ENCODE measurements at regions not wholly inside any gene's neighbourhood (a gene's known extent, or its start where the extent isn't known, plus 50 kb on each side); places are given as distances from the start of the nearest gene placed in this dataset.

GRCh38 chr12:33323823-33324222 is 115.8 kb downstream of the SYT10 start:
- H3K4me3 ChIP-seq: no peak overlapping the region
- no peak overlapping the region for H3K27ac ChIP-seq
- no peaks in the 10 kb centered on the region for H3K36me3 ChIP-seq
- H3K9me3 ChIP-seq (replicated peaks): no peaks in the 10 kb centered on the region; the same call in 1 of the 2 replicates
- no peaks in the 10 kb centered on the region; the same call in 1 of the 2 replicates for H3K4me1 ChIP-seq
- H3K27me3 ChIP-seq: peaks cover 5% of the 10 kb centered on the region; the same call in 1 of the 2 replicates
- no peak for DNase-seq

- peaks cover 5% of the 10 kb centered on the region; the same call in 1 of the 2 replicates for H3K27me3 ChIP-seq
- DNase-seq: peak; percentile 39 to 51
- H3K27ac ChIP-seq: no peak overlapping the region
- no peaks in the 10 kb centered on the region; the same call in 1 of the 2 replicates for H3K9me3 ChIP-seq (replicated peaks)
- H3K4me3 ChIP-seq: no peak overlapping the region
- H3K4me1 ChIP-seq: no peaks in the 10 kb centered on the region; the same call in 1 of the 2 replicates
- no peaks in the 10 kb centered on the region for H3K36me3 ChIP-seq
Measured at GRCh38 chr12:33322519-33322918, 117.1 kb downstream of the SYT10 start.

- H3K27ac ChIP-seq: no peak overlapping the region
- H3K9me3 ChIP-seq (replicated peaks): no peaks in the 10 kb centered on the region
- H3K4me1 ChIP-seq: no peaks in the 10 kb centered on the region
- no peaks in the 10 kb centered on the region for H3K36me3 ChIP-seq
- H3K4me3 ChIP-seq: no peak overlapping the region
- DNase-seq: no peak
- H3K27me3 ChIP-seq: no peaks in the 10 kb centered on the region
Measured at GRCh38 chr12:33317746-33318145, 121.9 kb downstream of the SYT10 start.

GRCh38 chr12:33314223-33314622 is 125.4 kb downstream of the SYT10 start:
- H3K36me3 ChIP-seq: no peaks in the 10 kb centered on the region
- H3K27me3 ChIP-seq: 0 out of 2 replicates have a peak, but pooled peaks cover 2% of the 10 kb centered on the region
- no peak for DNase-seq
- H3K4me3 ChIP-seq: no peak overlapping the region
- no peaks in the 10 kb centered on the region for H3K4me1 ChIP-seq
- no peaks in the 10 kb centered on the region for H3K9me3 ChIP-seq (replicated peaks)
- no peak overlapping the region for H3K27ac ChIP-seq

GRCh38 chr12:33313476-33313875 is 126.1 kb downstream of the SYT10 start:
- no peaks in the 10 kb centered on the region for H3K9me3 ChIP-seq (replicated peaks)
- no peak overlapping the region for H3K27ac ChIP-seq
- H3K36me3 ChIP-seq: no peaks in the 10 kb centered on the region
- DNase-seq: no peak
- H3K4me1 ChIP-seq: no peaks in the 10 kb centered on the region
- H3K4me3 ChIP-seq: no peak overlapping the region
- 0 out of 2 replicates have a peak, but pooled peaks cover 5% of the 10 kb centered on the region for H3K27me3 ChIP-seq

GRCh38 chr12:33310471-33310870 is 129.1 kb downstream of the SYT10 start:
- H3K4me3 ChIP-seq: no peak overlapping the region
- no peak overlapping the region for H3K27ac ChIP-seq
- H3K4me1 ChIP-seq: no peaks in the 10 kb centered on the region; the same call in 1 of the 2 replicates
- H3K9me3 ChIP-seq (replicated peaks): no peaks in the 10 kb centered on the region
- no peaks in the 10 kb centered on the region for H3K36me3 ChIP-seq
- no peak for DNase-seq
- H3K27me3 ChIP-seq: 0 out of 2 replicates have a peak, but pooled peaks cover 5% of the 10 kb centered on the region

- no peak for DNase-seq
- Histone ChIP-seq H3K27ac (no peak overlapping the region), H3K4me1 (no peaks in the 10 kb centered on the region; the same call in 1 of the 2 replicates), H3K36me3 (no peaks in the 10 kb centered on the region), H3K4me3 (no peak overlapping the region), H3K27me3 (0 out of 2 replicates have a peak, but pooled peaks cover 3% of the 10 kb centered on the region), H3K9me3 (replicated peaks) (no peaks in the 10 kb centered on the region)
Measured at GRCh38 chr12:33304176-33304575, 135.4 kb downstream of the SYT10 start.

GRCh38 chr12:33296529-33296928 is 143.1 kb downstream of the SYT10 start:
- DNase-seq: no peak

GRCh38 chr12:33290703-33291102 is 148.9 kb downstream of the SYT10 start:
- H3K4me1 ChIP-seq: no peaks in the 10 kb centered on the region
- no peak overlapping the region for H3K27ac ChIP-seq
- no peak overlapping the region for H3K4me3 ChIP-seq
- no peaks in the 10 kb centered on the region for H3K36me3 ChIP-seq
- H3K27me3 ChIP-seq: no peaks in the 10 kb centered on the region
- DNase-seq: no peak
- H3K9me3 ChIP-seq (replicated peaks): no peaks in the 10 kb centered on the region

More at GRCh38 chr12:33296529-33296928, 143.1 kb downstream of the SYT10 start:
- H3K36me3 ChIP-seq: no peaks in the 10 kb centered on the region
- no peaks in the 10 kb centered on the region for H3K27me3 ChIP-seq
- H3K4me3 ChIP-seq: no peak overlapping the region
- no peaks in the 10 kb centered on the region for H3K4me1 ChIP-seq
- no peak overlapping the region for H3K27ac ChIP-seq
- H3K9me3 ChIP-seq (replicated peaks): no peaks in the 10 kb centered on the region

GRCh38 chr12:33283054-33283453 is 156.6 kb downstream of the SYT10 start:
- H3K4me1 ChIP-seq: no peaks in the 10 kb centered on the region
- no peaks in the 10 kb centered on the region for H3K27me3 ChIP-seq
- H3K4me3 ChIP-seq: no peak overlapping the region
- no peaks in the 10 kb centered on the region for H3K9me3 ChIP-seq (replicated peaks)
- no peaks in the 10 kb centered on the region for H3K36me3 ChIP-seq
- no peak overlapping the region for H3K27ac ChIP-seq
- no peak for DNase-seq

- Histone ChIP-seq H3K36me3 (no peaks in the 10 kb centered on the region), H3K27ac (no peak overlapping the region)
- no peak for DNase-seq
Measured at GRCh38 chr12:33277376-33277775, 162.2 kb downstream of the SYT10 start.

GRCh38 chr12:33267641-33268040 is 172.0 kb downstream of the SYT10 start:
- Histone ChIP-seq H3K36me3 (no peaks in the 10 kb centered on the region), H3K4me1 (no peaks in the 10 kb centered on the region), H3K9me3 (replicated peaks) (no peaks in the 10 kb centered on the region), H3K27me3 (no peaks in the 10 kb centered on the region), H3K4me3 (no peak overlapping the region), H3K27ac (no peak overlapping the region)
- DNase-seq: no peak

More at GRCh38 chr12:33277376-33277775, 162.2 kb downstream of the SYT10 start:
- H3K27me3 ChIP-seq: no peaks in the 10 kb centered on the region
- H3K9me3 ChIP-seq (replicated peaks): no peaks in the 10 kb centered on the region
- no peaks in the 10 kb centered on the region for H3K4me1 ChIP-seq
- no peak overlapping the region for H3K4me3 ChIP-seq

- no peak overlapping the region for H3K4me3 ChIP-seq
- no peaks in the 10 kb centered on the region for H3K4me1 ChIP-seq
- DNase-seq: no peak
- no peaks in the 10 kb centered on the region for H3K27me3 ChIP-seq
- H3K27ac ChIP-seq: no peak overlapping the region
- no peaks in the 10 kb centered on the region for H3K9me3 ChIP-seq (replicated peaks)
- no peaks in the 10 kb centered on the region for H3K36me3 ChIP-seq
Measured at GRCh38 chr12:33265900-33266299, 173.7 kb downstream of the SYT10 start.

GRCh38 chr12:33265033-33265731 is 174.4 kb downstream of the SYT10 start:
- H3K27ac ChIP-seq: no peak overlapping the region
- H3K9me3 ChIP-seq (replicated peaks): no peaks in the 10 kb centered on the region
- no peaks in the 10 kb centered on the region for H3K27me3 ChIP-seq
- DNase-seq: no peak
- no peaks in the 10 kb centered on the region for H3K4me1 ChIP-seq
- no peak overlapping the region for H3K4me3 ChIP-seq
- no peaks in the 10 kb centered on the region for H3K36me3 ChIP-seq

GRCh38 chr12:33253178-33253577 is 186.4 kb downstream of the SYT10 start:
- DNase-seq: no peak
- Histone ChIP-seq H3K27me3 (0 out of 2 replicates have a peak, but pooled peaks cover 3% of the 10 kb centered on the region), H3K4me3 (no peak overlapping the region), H3K36me3 (no peaks in the 10 kb centered on the region), H3K9me3 (replicated peaks) (no peaks in the 10 kb centered on the region), H3K27ac (no peak overlapping the region), H3K4me1 (no peaks in the 10 kb centered on the region)

- no peak for DNase-seq
- no peak overlapping the region for H3K27ac ChIP-seq
- H3K27me3 ChIP-seq: 0 out of 2 replicates have a peak, but pooled peaks cover 3% of the 10 kb centered on the region
Measured at GRCh38 chr12:33251548-33251947, 188.1 kb downstream of the SYT10 start.

More at GRCh38 chr12:33251548-33251947, 188.1 kb downstream of the SYT10 start:
- no peaks in the 10 kb centered on the region for H3K36me3 ChIP-seq
- no peaks in the 10 kb centered on the region for H3K4me1 ChIP-seq
- no peak overlapping the region for H3K4me3 ChIP-seq
- no peaks in the 10 kb centered on the region for H3K9me3 ChIP-seq (replicated peaks)
